T47D (cell line): ENCODE measurements at regions not wholly inside any gene's neighbourhood (a gene's known extent, or its start where the extent isn't known, plus 50 kb on each side); places are given as distances from the start of the nearest gene placed in this dataset.

Experiments used
- DNase-seq, 2 experiments: peaks; one replicate each; pipeline versions ENCODE4 v3.0.0 to v3.0.0-alpha.2; 2011 to 2012; ENCODE audit warnings: low read depth in 1 of 2, low spot score in 1 of 2
- JUND ChIP-seq: IDR thresholded peaks from 2 replicates; pipeline ENCODE4 v1.6.1; 2012; ENCODE audit warnings: low read depth
- in situ Hi-C: cut with HindIII; loops from 2 replicates; pipeline ENCODE4 v1.10.0; 2016; ENCODE audit warnings: low sequenced_read_pairs, low pct_unique_long_range_greater_than_20kb

DNA sequence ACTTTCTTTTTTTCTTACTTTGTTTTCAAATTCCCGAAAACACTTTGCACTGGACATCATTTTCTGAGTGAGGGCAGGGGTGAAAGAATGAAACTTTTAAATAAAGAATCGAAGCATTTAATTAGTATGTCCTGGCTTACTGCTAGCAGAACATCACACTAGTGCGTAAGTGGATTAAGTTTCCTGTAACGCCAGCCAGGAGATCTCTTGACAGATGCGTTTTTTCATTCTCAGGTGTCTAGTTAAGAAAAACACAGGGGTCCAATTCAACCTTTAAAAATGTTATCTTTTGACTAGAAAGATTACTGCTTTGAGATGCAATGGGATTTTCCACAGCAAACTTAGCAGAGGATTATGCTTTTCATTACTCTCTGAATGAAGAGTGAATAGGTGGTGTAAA is 858.8 kb upstream of the EPHA7 start:
- DNase-seq = no peak
- in situ Hi-C loops = no loop called here
- no peak for TF ChIP-seq JUND

- in situ Hi-C loops = no loop called here
- peak in 1 of 2 experiments; percentile 10 for DNase-seq
- TF ChIP-seq JUND = no peak
These were observed 853.0 kb upstream of the EPHA7 start for GRCh38 chr6:94272327-94272726.

DNA sequence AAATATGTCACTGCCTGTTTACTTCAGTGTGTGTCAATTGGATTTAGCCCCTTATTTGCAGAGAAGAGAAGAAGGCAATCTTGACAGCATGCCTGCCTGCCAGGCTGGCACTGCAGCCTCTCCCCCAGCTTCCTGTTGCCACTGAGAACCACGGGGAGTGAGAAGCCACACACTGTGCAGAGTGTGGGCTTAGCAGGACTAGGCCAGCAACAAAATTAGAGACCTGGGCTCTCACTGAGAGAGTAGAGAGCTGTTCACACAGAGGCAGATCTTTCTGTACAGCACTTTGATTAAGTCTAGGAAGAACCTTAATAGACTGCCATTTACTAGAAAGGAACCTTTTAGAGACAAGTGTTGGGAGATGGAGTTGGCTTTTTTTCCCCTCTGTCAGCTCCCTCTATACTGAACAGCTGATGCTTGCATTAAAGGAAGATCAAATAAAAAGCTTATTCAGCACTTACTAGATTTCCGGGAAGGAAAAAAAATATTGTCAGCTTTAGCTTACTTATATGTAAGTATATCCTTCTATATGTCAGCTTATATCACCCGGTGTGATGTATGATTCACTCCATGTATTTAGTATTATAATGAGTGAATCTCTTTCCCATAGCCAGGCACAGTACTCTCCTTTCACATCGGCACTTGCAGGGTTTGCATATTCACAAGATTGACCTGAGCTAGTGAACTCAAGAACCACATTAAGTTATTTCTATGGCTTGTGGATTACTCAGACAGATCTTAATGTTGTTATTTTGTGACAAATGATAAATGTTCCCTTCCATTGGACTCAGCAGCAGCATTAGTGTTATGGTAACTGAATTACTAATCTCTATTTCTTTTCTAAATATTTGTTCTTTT is 851.0 kb upstream of the EPHA7 start:
- DNase-seq = peak in 1 of 2 experiments; percentile 4
- TF ChIP-seq JUND = no peak
- in situ Hi-C loops = no loop called here

GRCh38 chr6:94269256-94269655 is 849.9 kb upstream of the EPHA7 start:
- TF ChIP-seq JUND = no peak
- in situ Hi-C loops = no loop called here
- no peak for DNase-seq

GRCh38 chr6:94260765-94261164 is 841.4 kb upstream of the EPHA7 start:
- in situ Hi-C loops = no loop called here
- DNase-seq = no peak
- no peak for TF ChIP-seq JUND

DNA sequence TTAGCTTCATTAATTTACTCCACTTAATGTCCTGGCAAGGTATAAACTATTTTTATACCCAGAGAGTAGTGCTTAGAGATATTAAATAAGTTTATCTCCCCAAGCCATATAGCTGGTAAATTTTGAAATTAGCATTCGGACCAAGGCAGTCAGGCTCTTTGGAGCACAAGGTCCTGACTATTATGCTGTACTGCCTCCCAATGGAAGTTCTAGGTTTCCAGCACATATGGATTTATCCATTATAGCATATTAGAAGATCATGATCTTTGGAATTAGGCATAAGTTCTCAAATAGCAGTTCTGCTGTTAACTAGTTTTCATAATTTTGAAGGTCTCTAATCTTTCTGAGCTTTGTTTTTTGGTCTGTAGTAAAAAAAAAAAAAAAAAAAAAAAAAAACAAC is 835.3 kb upstream of the EPHA7 start:
- TF ChIP-seq JUND = no peak
- DNase-seq = peak in 1 of 2 experiments; percentile 46

DNA sequence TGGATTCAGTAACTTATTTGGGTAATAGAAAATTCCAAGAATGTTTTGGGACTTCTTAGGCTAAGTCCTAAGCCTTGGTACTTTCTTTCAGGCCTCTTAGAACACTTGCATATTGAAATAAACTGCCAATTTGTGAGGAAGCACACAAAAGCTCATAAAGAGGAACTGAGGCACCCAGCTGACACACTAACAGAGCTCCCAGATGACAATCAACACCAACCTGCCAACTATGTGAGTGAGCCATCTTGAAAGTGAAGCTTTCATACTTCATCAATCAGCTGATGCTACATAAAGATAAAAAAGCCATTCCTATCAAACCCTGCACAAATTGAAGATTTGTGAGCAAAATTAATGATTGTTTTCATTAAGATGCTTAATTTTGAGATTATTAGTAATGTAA is 832.5 kb upstream of the EPHA7 start:
- in situ Hi-C loops = no loop called here
- TF ChIP-seq JUND = no peak
- DNase-seq = no peak

More for the DNA sequence above, 835.3 kb upstream of the EPHA7 start:
- in situ Hi-C loops = no loop called here

DNA sequence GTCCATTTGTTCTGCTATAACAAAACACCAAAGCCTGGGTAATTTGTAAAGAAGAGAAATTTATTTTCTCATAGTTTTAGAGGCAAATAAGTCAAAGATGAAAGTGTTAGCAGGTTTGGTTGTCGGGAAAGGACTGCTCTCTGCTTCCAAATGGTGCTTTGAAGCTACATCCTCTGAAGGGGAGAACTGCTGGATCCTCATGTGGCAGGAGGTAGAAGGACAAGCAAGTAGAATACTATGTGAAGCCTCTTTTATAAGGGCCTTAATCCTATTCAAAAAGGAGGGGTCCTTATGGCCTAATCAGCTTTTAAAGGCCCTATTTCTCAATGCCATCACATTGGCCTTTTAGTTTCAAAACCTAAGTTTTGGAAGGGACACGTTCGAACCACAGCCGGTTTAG is 826.0 kb upstream of the EPHA7 start:
- in situ Hi-C loops = no loop called here
- no peak for DNase-seq
- TF ChIP-seq JUND = no peak

DNA sequence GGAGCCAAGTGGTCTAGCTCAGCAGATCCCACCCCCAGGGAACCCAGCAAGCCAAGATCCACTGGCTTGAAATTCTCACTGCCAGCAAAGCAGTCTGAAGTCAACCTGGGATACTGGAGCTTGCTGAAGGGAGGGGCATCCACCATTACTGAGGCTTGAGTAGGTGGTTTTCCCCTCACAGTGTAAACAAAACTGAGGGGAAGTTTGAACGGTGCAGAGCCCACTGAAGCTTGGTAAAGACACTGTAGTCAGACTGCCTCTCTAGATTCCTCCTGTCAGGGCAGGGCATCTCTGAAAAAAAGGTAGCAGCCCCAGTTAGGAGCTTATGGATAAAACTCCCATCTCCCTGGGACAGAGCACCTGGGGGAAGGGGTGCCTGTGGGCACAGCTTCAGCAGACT is 819.5 kb upstream of the EPHA7 start:
- no peak for DNase-seq
- in situ Hi-C loops = no loop called here
- no peak for TF ChIP-seq JUND

GRCh38 chr6:94227741-94228140 is 808.4 kb upstream of the EPHA7 start:
- in situ Hi-C loops = no loop called here
- TF ChIP-seq JUND = no peak
- no peak for DNase-seq

- in situ Hi-C loops = no loop called here
- no peak for DNase-seq
- TF ChIP-seq JUND = no peak
These were observed 798.5 kb upstream of the EPHA7 start for GRCh38 chr6:94217836-94218235.

- in situ Hi-C loops = no loop called here
- TF ChIP-seq JUND = no peak
- DNase-seq = no peak
These were observed 796.2 kb upstream of the EPHA7 start for GRCh38 chr6:94215552-94215951.

DNA sequence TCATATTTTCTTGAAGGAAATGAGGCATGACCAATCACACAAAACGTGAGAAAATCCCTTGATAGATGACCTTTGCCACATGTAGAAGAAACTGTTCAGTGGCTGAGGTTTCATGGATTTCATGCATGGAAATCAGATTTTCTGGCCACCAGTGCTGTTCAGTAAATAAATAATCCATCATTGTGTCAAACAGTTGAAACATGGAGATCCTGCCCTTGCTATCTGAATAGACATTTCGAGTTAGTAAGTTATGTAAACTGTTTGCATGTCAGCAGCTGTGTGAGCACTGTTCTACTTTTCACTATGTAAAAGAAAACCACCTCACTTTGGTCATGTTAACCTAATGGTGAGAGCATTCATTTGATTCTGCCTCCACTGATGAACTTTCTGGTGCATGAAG is 793.9 kb upstream of the EPHA7 start:
- TF ChIP-seq JUND = no peak
- no peak for DNase-seq
- in situ Hi-C loops = no loop called here

GRCh38 chr6:94196891-94197290 is 777.5 kb upstream of the EPHA7 start:
- no peak for TF ChIP-seq JUND
- in situ Hi-C loops = no loop called here
- no peak for DNase-seq
